ENCODE measurements at regions not wholly inside any gene's neighbourhood (a gene's known extent, or its start where the extent isn't known, plus 50 kb on each side); places are given as distances from the start of the nearest gene placed in this dataset.

DNA sequence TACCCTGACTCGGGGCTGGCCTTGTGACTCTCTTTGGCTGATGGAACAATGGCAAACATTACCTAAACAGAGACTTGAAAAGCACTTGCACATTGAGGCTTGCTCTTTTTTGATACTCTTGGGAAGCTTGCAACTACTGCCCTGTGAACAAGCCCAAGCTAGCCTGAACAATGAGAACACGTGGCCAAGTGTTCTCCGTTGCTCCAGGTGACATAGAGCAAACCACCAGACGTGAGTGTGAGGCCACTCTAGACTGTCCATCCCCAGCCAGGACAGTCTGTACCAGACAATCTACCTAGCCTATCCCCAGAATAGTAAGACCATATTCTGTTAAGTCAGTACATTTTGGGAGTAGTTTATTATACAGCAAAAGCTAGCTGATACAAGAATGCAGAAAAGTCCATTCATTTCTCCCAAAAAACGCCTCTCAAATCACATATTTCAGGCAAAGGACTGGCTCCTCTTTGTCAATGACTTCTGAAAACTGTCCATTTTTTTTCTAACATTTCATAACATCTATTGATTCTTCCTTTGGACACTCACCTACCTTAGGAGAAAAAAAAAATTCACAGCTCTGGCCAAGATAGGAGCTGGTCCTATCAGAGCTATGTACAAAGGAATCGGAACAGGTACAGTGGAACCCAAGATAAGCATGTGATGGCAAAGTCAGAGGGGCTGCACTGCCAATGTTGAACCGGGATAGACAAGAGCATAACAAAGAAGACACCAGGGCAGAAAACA lies 142.1 kb upstream of the PKDCC start:
- no peak for DNase-seq

DNA sequence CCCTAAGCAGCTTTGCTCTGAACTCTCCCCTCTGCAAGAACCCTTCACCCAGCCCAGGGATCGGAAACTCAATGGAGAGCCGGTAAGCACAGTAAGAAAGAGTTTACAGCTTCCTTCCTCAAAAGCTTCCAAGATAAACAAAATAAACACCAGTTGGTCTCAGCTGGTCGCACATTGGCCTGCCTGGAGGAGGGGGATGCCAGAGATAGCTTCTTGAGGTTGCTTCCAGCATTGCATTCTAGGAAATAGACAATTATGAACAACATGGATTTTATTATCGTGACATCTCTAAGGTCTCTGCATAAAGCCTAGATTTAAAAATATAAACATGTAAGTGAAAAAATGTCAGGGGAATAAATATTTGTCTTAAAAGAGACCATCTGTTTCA lies 141.5 kb upstream of the PKDCC start:
- no peak for DNase-seq

DNA sequence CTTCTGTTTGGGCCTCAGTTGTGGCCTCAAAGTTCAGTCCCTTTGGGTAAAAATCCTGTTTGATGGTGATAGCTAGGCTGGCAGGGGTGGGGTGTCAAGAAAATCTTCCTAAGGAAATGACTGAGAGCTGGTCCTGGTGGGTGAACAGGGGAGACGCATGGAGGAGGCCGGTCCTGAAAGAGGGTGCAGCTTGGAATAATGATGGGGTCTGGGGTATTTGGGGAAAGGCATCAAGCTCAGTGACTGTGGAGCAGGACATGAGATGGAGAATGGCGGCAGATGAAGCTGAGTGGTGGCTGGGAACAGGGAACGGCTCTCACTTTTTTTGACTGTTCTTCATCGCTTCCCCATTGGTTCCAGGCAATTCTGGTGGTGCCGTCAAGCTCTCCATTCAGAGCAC lies 140.7 kb upstream of the PKDCC start:
- DNase-seq, result no peak

GRCh38 chr2:41907771-41908207 lies 140.0 kb upstream of the PKDCC start:
- DNase-seq, result no peak

DNA sequence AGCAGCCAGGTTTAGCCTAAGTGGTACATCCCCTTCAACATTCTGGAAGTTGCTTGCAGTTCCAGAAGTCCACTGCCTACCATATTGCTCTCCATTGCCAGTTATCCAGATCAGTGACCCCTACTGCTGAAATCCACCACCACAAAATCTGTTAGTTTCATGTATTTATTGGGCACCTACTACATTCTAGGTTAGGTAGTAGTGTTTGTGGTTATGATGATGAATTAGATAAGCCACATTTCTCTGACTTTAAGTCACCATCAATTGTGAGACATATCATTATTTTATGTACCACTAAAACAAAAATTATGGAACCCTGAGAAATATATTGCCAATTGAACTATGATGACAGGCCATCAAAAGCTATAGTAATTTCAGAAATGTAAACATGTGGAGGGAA lies 139.5 kb upstream of the PKDCC start:
- no peak for DNase-seq

GRCh38 chr2:41909584-41909983 lies 138.2 kb upstream of the PKDCC start:
- DNase-seq, result no peak

GRCh38 chr2:41910126-41910525 lies 137.7 kb upstream of the PKDCC start:
- DNase-seq, result no peak

DNA sequence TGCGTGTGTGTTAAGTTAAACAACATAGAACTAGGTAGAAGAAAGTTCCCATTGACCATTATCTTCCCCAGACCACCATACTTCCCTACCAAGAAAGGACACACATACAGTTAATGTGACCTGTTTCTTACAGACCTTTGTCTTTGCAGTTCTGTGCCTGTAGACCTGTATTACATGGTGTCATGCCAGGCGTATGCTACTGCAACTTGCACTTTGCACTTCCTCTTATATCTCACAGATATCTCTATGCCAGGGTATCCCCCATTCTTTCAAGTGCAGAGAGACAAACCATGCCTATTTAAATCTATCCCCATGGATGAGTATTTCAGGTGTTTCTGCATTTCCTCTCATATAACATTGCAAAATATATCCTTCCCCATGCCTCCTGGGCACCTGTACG lies 136.8 kb upstream of the PKDCC start:
- no peak for DNase-seq

DNA sequence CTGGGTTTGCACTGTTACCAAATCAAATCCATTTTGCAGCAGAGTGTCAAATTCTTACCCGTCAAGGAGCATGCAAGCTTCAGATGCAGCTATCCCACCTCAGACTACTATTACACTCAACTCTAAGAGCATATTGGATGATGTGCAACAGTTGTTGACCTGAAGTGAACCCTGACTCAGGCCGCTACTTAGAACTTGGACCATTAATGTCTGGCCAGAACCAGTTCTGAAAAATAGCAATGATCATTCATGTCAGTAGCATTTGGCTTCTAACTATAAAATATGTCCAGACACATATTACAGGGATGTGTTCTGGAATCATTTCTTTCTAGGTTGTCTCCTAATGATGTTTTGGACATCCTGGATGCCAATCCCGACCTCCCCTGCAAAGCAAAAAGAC lies 135.5 kb upstream of the PKDCC start:
- no peak for DNase-seq

DNA sequence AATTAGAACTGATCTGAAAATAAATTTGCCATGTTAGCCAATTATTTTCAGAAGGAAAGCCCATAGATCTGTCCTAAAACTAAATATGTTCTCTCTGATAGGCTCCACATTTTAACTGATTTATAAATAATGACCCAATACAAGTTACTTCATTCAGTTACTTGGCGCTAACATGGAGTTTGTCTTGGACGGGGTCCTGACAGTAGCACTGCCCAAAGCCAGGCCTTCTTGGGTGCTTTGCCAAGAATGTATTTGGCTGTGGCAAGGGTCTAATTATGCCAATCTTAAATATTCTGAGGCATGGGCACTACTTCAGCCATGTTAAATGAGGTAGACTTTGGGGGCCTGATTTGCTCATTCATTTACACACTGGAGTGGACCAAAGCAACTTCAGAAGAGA lies 135.0 kb upstream of the PKDCC start:
- DNase-seq, result no peak

- DNase-seq, result no peak
Measured at GRCh38 chr2:41913311-41913710, 134.5 kb upstream of the PKDCC start.

- no peak for DNase-seq
Measured at GRCh38 chr2:41913921-41914609, 133.8 kb upstream of the PKDCC start.

- no peak for DNase-seq
Measured at GRCh38 chr2:41914936-41915335, 132.9 kb upstream of the PKDCC start.

- no peak for DNase-seq
Measured at GRCh38 chr2:41916177-41916576, 131.6 kb upstream of the PKDCC start.

DNA sequence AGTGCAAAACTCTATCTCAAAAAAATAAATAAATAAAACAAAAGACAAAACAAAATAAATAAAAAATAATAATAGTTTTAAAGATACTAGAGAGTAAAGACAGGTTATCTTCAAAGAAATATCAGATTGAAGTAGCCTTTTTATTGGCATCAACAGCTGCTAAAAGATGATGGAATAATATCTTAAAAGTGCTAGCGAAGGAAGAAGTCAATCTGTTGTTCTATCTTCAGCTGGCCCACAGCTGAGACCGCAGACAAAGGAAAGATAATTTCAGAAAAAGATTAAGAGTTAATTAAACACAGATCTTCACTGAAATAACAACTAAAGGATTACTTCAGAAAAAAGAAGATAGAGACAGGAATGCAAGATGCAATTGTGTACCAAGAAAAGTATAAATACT lies 130.2 kb upstream of the PKDCC start:
- no peak for DNase-seq

DNA sequence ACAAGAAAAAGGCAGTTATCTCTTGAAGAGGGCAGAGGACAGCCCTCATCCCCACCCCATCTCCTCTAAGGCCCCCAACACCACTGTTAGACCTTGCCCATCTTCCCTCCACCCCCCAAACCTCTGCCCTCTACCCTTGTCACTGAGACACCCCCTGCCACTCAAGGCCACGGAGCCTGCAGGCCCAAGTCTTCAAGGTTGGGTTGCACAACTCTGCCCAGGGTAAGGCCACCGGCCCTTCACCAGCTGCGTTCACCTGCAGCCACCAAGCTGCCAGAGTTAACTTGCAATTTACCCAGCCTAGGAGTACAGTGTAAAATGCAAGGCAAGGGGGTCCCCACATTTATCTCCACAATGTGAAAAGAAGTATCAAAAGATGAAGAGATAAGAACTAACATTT lies 128.7 kb upstream of the PKDCC start:
- DNase-seq, result no peak

DNA sequence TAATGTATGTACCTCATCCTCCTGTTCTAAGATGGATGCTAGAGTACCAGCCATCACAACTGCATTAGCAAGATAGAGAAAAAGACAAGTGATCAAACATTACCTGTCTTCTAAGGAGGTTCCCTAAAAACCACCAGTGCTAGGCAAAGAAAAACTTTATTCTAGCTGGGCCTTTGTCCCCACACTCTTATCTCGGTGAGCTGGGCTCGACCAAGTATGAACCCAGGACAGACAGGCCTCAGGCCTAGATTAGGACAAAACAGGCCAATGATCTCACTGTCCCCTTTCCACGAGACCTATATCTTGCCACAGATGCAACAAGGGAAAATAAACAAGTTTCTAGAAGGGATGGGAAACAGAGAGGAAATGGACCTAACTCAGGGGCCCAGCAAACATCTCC lies 127.6 kb upstream of the PKDCC start:
- DNase-seq, result no peak

GRCh38 chr2:41920812-41921211 lies 127.0 kb upstream of the PKDCC start:
- DNase-seq, result no peak

DNA sequence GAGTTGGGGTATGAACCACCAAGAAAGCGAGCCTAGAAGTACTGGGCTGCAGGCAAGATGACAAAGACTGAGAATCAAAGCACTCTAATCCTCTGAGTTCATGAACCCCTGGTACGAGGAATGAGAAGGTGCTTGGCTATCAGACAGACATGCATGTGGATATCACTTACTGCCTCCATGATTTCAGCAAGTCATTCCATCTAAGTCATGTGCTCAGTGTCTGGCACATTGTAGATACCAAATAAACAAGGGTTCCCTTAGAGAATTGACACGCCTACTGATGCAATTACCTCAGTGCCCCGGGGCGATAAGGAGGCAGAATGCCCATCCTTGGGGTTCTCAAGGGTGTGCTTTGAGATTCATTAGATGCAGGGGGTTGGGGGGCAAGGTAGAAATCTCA lies 125.6 kb upstream of the PKDCC start:
- DNase-seq, result no peak

- DNase-seq, result no peak
Measured at GRCh38 chr2:41923156-41923786, 124.5 kb upstream of the PKDCC start.

DNA sequence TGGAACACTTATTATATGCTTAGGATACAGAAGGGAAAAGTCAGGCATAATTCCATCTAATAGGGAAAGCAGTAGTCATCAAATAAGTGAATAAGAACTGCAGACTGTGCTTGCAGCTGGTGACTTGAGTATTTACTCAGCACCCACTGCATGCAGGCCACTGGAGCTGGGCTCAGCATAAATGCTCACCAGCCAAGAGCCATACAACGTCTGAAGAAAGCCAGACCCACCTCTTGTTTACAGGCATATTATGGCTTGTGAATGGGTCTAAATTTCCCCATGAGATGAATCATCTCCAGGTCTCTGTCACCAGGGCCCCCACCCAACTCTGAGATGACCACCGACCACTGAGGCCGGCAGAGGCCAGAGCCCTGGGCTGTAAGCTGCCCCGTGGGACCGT lies 123.8 kb upstream of the PKDCC start:
- no peak for DNase-seq

DNA sequence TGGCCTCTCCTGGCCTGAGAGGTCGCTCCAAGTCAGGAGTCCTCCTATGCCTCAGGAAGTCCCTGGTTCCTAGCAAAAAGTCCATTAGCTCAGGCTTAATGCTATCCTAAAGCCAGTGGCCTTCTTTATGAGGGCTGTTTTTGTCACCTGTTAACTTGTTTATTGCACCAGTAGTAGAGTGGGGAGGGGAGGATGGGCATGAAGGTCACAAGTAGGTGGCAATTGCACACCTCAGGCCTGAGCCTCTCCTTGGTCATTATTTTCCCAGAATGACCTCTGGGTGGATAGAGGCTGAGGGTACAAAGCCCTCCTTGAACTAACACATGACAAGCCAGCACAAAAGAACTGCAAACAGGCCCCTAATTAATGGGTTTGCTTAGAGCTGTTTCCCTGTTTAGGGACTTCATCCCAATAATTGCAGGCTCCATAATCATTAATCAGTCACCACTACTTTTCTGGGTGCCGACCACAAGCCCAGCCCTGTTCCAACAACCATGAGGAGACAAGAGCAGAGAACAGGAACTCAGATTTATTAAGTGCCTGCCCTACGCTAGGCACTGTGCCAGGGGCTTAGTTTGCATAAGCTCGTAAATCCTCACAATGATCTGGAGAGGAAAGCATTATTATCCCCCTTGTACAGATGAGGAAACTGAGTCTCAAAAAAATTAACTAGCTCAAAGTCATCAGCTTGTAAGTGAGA lies 123.0 kb upstream of the PKDCC start:
- no peak for DNase-seq

DNA sequence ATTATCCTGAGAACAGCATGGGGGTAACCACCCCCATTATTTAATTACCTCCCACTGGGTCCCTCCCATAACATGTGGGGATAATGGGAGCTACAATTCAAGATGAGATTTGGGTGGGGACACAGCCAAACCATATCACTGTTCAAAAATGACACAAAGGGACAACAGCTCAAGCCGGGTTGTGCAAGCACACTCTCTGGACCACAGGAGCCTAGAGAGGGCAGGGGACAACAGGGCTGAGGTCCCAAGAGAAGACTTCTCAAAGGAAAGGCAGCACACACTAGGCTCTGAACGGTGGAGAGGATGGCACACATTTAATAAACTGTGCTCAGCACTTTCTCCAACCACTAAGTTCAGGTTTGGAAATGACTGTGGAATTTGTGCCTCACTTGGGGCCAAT lies 122.1 kb upstream of the PKDCC start:
- DNase-seq, result no peak
